ENCODE measurements at regions not wholly inside any gene's neighbourhood (a gene's known extent, or its start where the extent isn't known, plus 50 kb on each side); places are given as distances from the start of the nearest gene placed in this dataset.

GRCh38 chr1:29879217-29879616, 642.9 kb downstream of the PTPRU start:
- DNase-seq (ENCODE audit: extremely low read depth in 1 of 2, low read depth in 1 of 2): no peak

DNA sequence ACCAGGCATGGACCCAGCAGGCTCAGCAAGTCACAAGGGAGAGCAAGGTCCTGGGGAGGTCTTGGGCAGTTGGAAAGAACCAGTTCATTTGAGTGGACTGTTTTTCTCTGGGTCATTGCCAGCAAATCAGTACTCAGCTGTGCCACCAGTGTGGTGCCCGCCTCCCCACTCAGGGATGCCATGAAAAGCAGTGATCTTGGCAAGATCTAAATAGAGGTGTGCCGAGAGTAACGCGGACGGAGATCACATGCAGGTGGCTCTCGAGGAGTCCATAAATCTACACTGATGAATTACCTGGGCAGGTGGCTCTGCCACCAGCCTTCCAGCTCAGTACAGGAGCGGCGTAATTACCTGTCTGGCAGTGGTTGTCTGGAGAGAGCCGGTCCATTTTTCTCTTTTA, 642.2 kb downstream of the PTPRU start:
- DNase-seq (ENCODE audit: extremely low read depth in 1 of 2, low read depth in 1 of 2): no peak

DNA sequence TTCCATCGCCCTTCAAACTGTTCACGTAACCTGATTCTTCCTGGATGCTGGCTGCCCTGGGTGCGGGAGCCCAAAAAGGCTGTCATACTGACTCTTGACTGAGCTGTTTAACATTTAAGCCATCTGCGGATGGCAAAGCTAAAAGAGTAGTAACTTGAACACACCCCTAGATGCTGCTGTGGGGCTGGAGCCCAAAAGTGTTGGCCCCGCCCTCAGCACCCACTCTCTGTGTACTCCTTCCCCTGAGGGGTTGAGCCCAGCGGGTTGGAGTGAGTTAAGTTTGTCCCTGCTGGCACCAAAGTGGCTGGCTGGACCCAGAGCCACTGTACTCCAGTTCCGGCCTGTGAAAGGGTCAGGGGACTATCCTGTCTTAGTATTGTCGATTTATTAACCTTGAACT, 640.6 kb downstream of the PTPRU start:
- DNase-seq (ENCODE audit: extremely low read depth in 1 of 2, low read depth in 1 of 2): no peak

GRCh38 chr1:29876441-29876840, 640.1 kb downstream of the PTPRU start:
- no peak for DNase-seq (ENCODE audit: extremely low read depth in 1 of 2, low read depth in 1 of 2)

- no peak for DNase-seq (ENCODE audit: extremely low read depth in 1 of 2, low read depth in 1 of 2)
These were observed 639.3 kb downstream of the PTPRU start for GRCh38 chr1:29875557-29876028.

DNA sequence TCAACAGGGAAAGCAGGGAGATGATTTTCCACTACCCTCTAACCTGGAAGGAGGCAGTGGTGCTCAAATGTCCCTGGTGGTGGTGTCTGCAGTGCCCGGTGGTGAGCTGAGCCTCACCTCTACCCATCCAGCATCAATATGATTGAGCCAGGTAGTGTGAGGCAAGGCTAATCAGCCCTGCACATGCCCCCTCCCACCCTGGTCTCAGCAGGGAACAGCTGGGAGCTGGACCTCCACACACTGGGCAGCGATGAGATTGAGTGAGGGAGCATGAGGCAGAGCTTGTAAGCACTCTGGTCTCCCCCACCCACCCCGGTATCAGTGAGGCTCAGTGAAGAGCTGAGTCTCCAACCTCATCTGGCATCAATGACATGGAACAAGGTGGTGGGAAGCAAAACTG, 634.3 kb downstream of the PTPRU start:
- DNase-seq (ENCODE audit: extremely low read depth in 1 of 2, low read depth in 1 of 2): no peak

DNA sequence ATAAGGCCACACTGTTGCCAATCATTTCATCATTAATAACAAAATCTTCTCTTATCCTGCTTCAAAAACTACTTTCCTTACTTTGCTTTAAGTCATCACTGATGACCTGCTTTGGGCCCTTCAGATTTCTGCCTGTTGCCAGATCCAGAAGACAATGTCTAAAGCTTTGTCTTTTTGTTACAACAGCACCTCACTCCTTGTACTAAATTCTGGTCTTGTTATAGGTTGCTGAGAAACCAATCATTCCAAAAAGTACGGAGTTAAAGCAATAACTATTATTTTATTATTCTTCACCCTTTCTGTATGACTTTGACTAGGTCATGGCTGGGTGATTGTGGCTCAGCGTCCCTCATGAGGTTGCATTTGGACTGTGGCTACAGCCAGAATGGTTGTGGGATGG, 633.5 kb downstream of the PTPRU start:
- DNase-seq (ENCODE audit: extremely low read depth in 1 of 2, low read depth in 1 of 2): no peak

GRCh38 chr1:29868944-29869343, 632.6 kb downstream of the PTPRU start:
- no peak for DNase-seq (ENCODE audit: extremely low read depth in 1 of 2, low read depth in 1 of 2)

- DNase-seq (ENCODE audit: extremely low read depth in 1 of 2, low read depth in 1 of 2): no peak
These were observed 631.8 kb downstream of the PTPRU start for GRCh38 chr1:29868096-29868495.

DNA sequence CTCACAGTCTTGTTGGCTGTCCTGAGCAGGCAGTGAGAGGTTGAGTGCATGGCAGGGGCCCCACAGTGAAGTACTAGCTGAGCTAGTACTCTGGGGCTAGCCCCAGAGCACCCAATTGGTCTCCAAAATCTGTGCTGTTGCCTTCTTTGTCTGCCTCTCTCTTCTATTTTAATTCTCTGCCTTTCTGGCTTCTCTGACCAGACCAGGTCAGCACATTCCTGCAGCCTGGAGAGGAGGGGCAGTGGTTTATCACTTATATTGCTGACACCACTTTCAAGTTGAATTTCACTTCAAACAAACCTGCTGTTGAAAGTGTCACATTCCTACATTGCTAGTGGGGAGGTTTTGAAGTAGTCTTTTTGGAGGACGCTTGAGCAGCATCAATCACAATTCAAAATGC, 628.7 kb downstream of the PTPRU start:
- DNase-seq (ENCODE audit: extremely low read depth in 1 of 2, low read depth in 1 of 2): no peak

DNA sequence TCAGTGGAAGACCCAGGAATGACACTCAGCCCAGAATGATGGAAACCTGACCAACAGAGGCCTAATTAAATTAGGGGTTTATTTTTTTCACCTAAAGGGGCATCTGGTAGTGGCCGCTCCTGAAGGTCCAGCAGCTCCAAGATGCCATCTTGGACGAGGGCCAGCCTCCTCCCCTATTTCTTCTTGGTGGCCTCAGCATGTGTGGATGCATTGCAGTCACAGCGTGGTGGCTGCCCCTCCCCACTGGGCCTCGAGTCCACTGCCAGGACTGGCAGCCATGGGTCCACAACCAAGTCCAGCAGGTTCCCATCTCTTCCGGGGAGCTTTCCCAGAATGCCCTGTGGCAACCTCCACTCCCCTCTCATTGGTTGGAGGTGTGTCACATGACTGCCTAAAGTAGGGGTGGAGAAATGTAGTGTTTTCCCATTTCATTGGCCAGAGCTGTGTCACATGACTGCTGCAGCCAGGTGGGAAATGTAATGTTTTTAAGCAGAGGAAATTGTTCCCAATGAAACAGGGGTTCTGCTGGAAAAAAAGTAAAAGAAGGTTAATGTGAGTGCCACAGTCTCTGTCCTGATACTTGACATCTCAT, 628.2 kb downstream of the PTPRU start:
- no peak for DNase-seq (ENCODE audit: extremely low read depth in 1 of 2, low read depth in 1 of 2)

GRCh38 chr1:29861922-29862321, 625.6 kb downstream of the PTPRU start:
- DNase-seq (ENCODE audit: extremely low read depth in 1 of 2, low read depth in 1 of 2): no peak

- no peak for DNase-seq (ENCODE audit: extremely low read depth in 1 of 2, low read depth in 1 of 2)
These were observed 625.1 kb downstream of the PTPRU start for GRCh38 chr1:29861446-29861845.

- DNase-seq (ENCODE audit: extremely low read depth in 1 of 2, low read depth in 1 of 2): no peak
These were observed 624.4 kb downstream of the PTPRU start for GRCh38 chr1:29860681-29861080.

- no peak for DNase-seq (ENCODE audit: extremely low read depth in 1 of 2, low read depth in 1 of 2)
These were observed 623.7 kb downstream of the PTPRU start for GRCh38 chr1:29860056-29860455.

DNA sequence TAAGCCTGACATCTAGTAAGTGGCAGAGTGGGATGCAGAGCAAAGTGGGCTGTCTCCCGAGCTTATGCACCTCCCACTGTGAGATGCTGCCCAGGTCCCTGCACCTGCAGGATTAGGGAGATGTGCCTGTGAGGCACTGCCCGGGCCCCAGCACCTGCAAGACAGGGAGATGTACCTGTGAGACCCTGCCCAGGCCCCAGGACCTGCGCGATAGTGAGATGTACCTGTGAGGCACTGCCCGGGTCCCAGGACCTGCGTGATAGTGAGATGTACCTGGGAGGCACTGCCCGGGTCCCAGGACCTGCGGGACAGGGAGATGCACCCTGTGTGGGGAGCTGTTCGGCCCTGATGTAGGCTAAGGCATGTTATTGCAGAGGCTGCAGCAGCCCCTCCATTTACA, 622.8 kb downstream of the PTPRU start:
- no peak for DNase-seq (ENCODE audit: extremely low read depth in 1 of 2, low read depth in 1 of 2)

DNA sequence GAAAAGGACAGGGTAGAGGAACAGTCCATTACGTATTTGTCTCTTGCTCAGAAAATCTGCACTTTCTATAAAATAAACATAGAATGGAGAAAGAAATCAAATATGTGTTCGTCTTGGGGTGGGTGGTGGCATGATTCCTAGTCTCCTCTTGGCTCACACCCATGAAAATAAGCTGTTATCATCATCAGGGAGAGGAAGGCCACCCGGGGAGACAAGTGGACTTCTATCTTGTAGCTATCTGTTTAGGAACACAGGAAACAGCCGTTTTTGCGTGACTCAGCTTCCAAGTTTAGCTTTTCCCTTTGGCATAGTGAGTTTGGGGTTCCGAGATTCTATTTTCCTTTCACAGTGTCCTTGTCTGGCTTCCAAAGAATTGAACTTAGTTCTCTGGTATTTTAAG, 622.3 kb downstream of the PTPRU start:
- no peak for DNase-seq (ENCODE audit: extremely low read depth in 1 of 2, low read depth in 1 of 2)

DNA sequence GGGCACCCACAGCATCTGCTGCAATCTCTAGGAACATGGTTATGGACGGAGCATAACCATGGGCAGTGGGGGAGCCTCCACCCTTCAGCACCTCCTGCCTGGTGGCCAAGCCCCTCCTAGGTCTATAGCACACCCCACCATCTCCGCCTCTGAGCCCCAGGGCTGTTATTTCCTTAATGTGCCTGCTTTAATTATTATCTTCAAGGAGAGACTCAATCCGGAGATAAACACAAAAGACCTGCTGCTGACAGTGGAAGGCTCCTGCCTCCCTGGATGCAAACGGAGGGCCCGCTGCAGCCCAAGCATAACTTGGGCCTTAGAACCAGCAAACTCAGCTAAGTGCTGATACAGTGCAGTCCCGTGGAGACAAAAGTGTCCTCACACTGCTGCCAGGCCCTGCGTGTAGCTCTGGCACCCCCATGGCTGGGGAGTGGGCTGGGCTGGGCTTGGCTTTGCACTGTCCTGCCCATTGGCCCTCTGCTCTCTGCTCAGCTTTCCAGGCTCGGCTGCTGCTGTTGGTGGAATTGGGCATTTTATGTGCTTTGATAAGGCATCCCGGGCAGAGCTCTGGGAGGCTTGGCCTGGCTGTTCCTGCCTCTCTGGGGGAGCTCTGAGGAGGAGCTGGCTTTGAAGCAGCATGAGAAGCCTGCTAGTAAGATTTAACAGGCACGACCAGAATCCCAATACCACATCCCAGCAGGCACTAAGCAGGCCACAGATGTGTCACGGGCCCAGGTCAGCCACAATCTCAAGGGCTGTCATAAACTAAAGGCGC, 620.2 kb downstream of the PTPRU start:
- no peak for DNase-seq (ENCODE audit: extremely low read depth in 1 of 2, low read depth in 1 of 2)

DNA sequence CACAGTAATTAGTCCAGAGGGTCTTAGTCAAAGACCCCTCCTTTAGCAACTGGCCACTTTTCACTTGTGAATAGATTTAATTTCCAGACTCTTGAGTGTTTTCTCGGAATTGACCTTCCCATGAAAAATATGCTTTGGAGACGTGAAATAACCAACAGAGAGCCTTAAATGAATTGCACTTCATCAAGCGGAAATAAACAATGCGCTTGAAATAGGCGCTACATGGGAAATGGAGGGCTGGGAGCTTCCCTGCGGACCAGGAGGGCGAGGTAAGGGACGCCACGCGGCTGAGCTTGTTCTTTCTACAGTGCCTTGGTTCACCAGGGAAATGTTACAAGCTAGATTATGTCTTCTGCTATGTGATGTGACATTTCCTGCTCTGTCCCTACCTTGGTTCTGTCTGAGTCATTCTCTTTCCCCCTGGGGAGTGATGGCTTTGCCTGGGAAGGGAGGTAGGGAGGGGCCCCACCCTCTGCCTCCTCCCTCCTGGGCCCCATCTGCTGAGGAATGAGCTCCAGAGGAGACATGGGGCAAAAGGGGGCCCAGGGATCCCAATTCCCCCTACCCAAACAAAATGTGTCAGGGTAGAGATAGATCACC, 619.3 kb downstream of the PTPRU start:
- no peak for DNase-seq (ENCODE audit: extremely low read depth in 1 of 2, low read depth in 1 of 2)

DNA sequence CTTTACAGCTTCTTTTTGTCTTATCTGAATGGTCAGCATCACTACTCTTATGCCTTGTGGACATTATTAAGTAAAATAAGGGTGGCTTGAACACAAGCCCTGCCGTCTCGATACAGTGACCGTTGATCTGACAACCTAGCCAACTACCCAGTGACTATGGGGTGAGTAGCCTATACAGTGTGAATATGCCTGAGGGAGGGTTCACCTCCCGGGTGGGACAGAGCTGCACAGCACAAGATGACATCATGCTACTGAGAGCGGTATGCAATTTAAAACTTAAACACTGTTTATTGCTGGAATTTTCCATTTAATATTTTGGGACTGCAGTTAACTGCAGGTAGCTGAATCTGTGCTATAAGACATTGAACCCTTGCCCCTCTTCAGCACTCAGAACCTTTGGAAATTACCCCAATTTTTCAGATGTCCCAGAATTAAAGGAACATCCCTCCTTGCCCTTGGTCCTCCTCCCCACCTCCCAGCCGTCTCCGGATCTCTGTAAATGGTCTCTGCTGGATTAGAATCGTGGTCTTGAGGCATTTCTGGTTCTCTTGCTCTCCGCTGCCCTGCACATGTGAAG, 618.5 kb downstream of the PTPRU start:
- DNase-seq (ENCODE audit: extremely low read depth in 1 of 2, low read depth in 1 of 2): no peak

GRCh38 chr1:29853716-29854330, 617.5 kb downstream of the PTPRU start:
- no peak for DNase-seq (ENCODE audit: extremely low read depth in 1 of 2, low read depth in 1 of 2)

All from activated CD8-positive, alpha-beta memory T cell treated with anti-CD3 and anti-CD28 coated beads for 1 hour (primary cell).